Smooth muscle cell (in vitro differentiated cells): ENCODE measurements at regions not wholly inside any gene's neighbourhood (a gene's known extent, or its start where the extent isn't known, plus 50 kb on each side); places are given as distances from the start of the nearest gene placed in this dataset.

ENCODE experiments used
- DNase-seq: peaks from one replicate; lab custom pipeline; 2025; ENCODE audit not compliant: unreplicated experiment; lab: John Stamatoyannopoulos, UW
- H2AFZ ChIP-seq: fragments of 200-600 bp; sonication (generic); 2 replicates; pipeline ENCODE4 v1.6.0; 2016; ENCODE audit warnings: antibody characterized with exemption, low read depth, mild to moderate bottlenecking
- H3F3A ChIP-seq: fragments of 200-600 bp; sonication (generic); 2 replicates; pipeline ENCODE4 v1.6.0; 2017; ENCODE audit warnings: antibody characterized with exemption, low read depth
- H3K27ac ChIP-seq: fragments of 200-600 bp; sonication (generic); 2 replicates; pipeline ENCODE4 v1.5.1; 2016; ENCODE audit warnings: low read depth, mild to moderate bottlenecking
- H3K27me3 ChIP-seq: fragments of 200-600 bp; sonication (generic); 2 replicates; pipeline ENCODE4 v1.6.1; 2016; ENCODE audit warnings: low read depth, mild to moderate bottlenecking
- H3K36me3 ChIP-seq: fragments of 200-600 bp; sonication (generic); 2 replicates; pipeline ENCODE4 v1.5.1; 2016; ENCODE audit warnings: low read depth
- H3K4me1 ChIP-seq: fragments of 200-600 bp; sonication (generic); 2 replicates; pipeline ENCODE4 v1.5.1; 2016; ENCODE audit warnings: low read depth
- H3K4me2 ChIP-seq: fragments of 200-600 bp; sonication (generic); 2 replicates; pipeline ENCODE4 v1.6.0; 2016; ENCODE audit warnings: mild to moderate bottlenecking
- H3K4me3 ChIP-seq: fragments of 200-600 bp; sonication (generic); 2 replicates; pipeline ENCODE4 v1.5.1; 2016; ENCODE audit warnings: mild to moderate bottlenecking
- H3K79me2 ChIP-seq: fragments of 200-600 bp; sonication (generic); 2 replicates; pipeline ENCODE4 v1.6.0; 2016; ENCODE audit warnings: low read depth, mild to moderate bottlenecking
- H3K9ac ChIP-seq: fragments of 200-600 bp; sonication (generic); 2 replicates; pipeline ENCODE4 v1.6.0; 2016; ENCODE audit warnings: low read depth
- H3K9me3 ChIP-seq: fragments of 200-600 bp; sonication (generic); replicated peaks from 2 replicates; pipeline ENCODE4 v1.5.1; 2016; ENCODE audit warnings: low read depth
- H4K20me1 ChIP-seq: fragments of 200-600 bp; sonication (generic); 2 replicates; pipeline ENCODE4 v1.6.0; 2016; ENCODE audit warnings: low read depth
- CTCF ChIP-seq: fragments of 200-600 bp; sonication (generic); IDR thresholded peaks from 2 replicates; pipeline ENCODE4 v1.5.1; 2017; ENCODE audit warnings: borderline replicate concordance, mild to moderate bottlenecking, antibody characterized with exemption; ENCODE audit not compliant: insufficient read depth, poor library complexity, severe bottlenecking
- WGBS: methylation state at CpG from one replicate; pipeline ENCODE4 v1.1.7; 2016; ENCODE audit warnings: low lambda C conversion rate; 5-methylcytosine and 5-hydroxymethylcytosine counted together

- Histone ChIP-seq H3K9me3 (no peaks in the 10 kb centered on the region), H3K9ac (no peak overlapping the region), H3K79me2 (no peaks in the 10 kb centered on the region), H3K36me3 (no peaks in the 10 kb centered on the region), H2AFZ (no peak overlapping the region), H3F3A (no peaks in the 10 kb centered on the region), H3K4me2 (no peak overlapping the region), H3K4me1 (peaks cover 29% of the 10 kb centered on the region), H3K27me3 (no peaks in the 10 kb centered on the region), H3K4me3 (no peak overlapping the region), H3K27ac (no peak overlapping the region), H4K20me1 (no peaks in the 10 kb centered on the region)
- 59% methylated on average over 2 of the region's 2 CpGs for WGBS
- no peak for DNase-seq
- no peak for TF ChIP-seq CTCF
Measured at GRCh38 chr12:97127061-97127460, 220.0 kb downstream of the NEDD1 start.

GRCh38 chr12:97131220-97131981, 224.3 kb downstream of the NEDD1 start:
- no peak for DNase-seq

GRCh38 chr12:97132270-97132669, 225.2 kb downstream of the NEDD1 start:
- WGBS: 33% methylated on average over 2 of the region's 2 CpGs

More at GRCh38 chr12:97131220-97131981, 224.3 kb downstream of the NEDD1 start:
- Histone ChIP-seq H3K27ac (no peak overlapping the region), H3F3A (no peaks in the 10 kb centered on the region), H3K36me3 (no peaks in the 10 kb centered on the region), H2AFZ (no peak overlapping the region), H3K9me3 (no peaks in the 10 kb centered on the region), H3K4me1 (peaks cover 44% of the 10 kb centered on the region), H4K20me1 (no peaks in the 10 kb centered on the region), H3K4me3 (no peak overlapping the region), H3K9ac (no peak overlapping the region), H3K27me3 (no peaks in the 10 kb centered on the region), H3K4me2 (no peak overlapping the region), H3K79me2 (no peaks in the 10 kb centered on the region)
- 27% methylated on average over 4 of the region's 4 CpGs for WGBS
- no peak for TF ChIP-seq CTCF

More at GRCh38 chr12:97132270-97132669, 225.2 kb downstream of the NEDD1 start:
- Histone ChIP-seq H3K79me2 (no peaks in the 10 kb centered on the region), H3K4me1 (peaks cover 43% of the 10 kb centered on the region), H3F3A (no peaks in the 10 kb centered on the region), H3K4me2 (no peak overlapping the region), H3K27ac (no peak overlapping the region), H2AFZ (no peak overlapping the region), H3K9me3 (no peaks in the 10 kb centered on the region), H3K9ac (no peak overlapping the region), H3K27me3 (no peaks in the 10 kb centered on the region), H4K20me1 (no peaks in the 10 kb centered on the region), H3K4me3 (no peak overlapping the region), H3K36me3 (no peaks in the 10 kb centered on the region)
- no peak for DNase-seq
- TF ChIP-seq CTCF: no peak
